B cell (primary cell): ENCODE measurements at regions not wholly inside any gene's neighbourhood (a gene's known extent, or its start where the extent isn't known, plus 50 kb on each side); places are given as distances from the start of the nearest gene placed in this dataset.

ENCODE experiments used
- ATAC-seq: fragments of 200-7000 bp; cut with Tn5 transposase; one replicate; pipeline ENCODE4 v1.10.0; 2021; ENCODE audit warnings: low read depth, mild to moderate bottlenecking, moderate number of reproducible peaks, moderate library complexity
- CTCF ChIA-PET: fragments of 350-600 bp; sonication (Branson Sonifier 250); formaldehyde crosslinking; loops from one replicate; lab custom pipeline; 2021; ENCODE audit warnings: antibody characterized with exemption, inconsistent platforms; lab: Charles Lee
- POLR2A ChIA-PET: fragments of 350-600 bp; sonication (Branson Sonifier 250); formaldehyde crosslinking; loops from one replicate; lab custom pipeline; 2021; ENCODE audit warnings: antibody characterized with exemption; lab: Charles Lee
- DNase-seq: peaks from one replicate; pipeline ENCODE4 v3.0.0; 2013
- H2AFZ ChIP-seq: 2 replicates; pipeline ENCODE4 v1.6.1; 2012; ENCODE audit warnings: mild to moderate bottlenecking, low read depth, low read length; ENCODE audit not compliant: insufficient read depth, poor library complexity, severe bottlenecking
- H3K27ac ChIP-seq, 2 donors: 1 replicate in 1 of 2; 2 replicates in 1 of 2; pipeline ENCODE4 v1.5.1; 2012 to 2013; ENCODE audit warnings: low read length in 2 of 2, mild to moderate bottlenecking in 2 of 2, moderate library complexity in 1 of 2
- H3K27me3 ChIP-seq, 4 experiments: fragments of 200-600 bp in 1 of 4; sonication (generic) in 1 of 4; replicated peaks in 1 of 4; 1 replicate in 2 of 4; 2 replicates in 2 of 4; pipeline versions ENCODE4 v1.6.1 to v1.7.0; 2013 to 2016; ENCODE audit warnings: low read length in 3 of 4, mild to moderate bottlenecking in 2 of 4, mixed read lengths in 1 of 4, moderate library complexity in 1 of 4; ENCODE audit not compliant: insufficient read depth in 4 of 4, control insufficient read depth in 3 of 4; ENCODE audit errors: control extremely low read depth in 1 of 4
- H3K36me3 ChIP-seq, 2 experiments: replicated peaks in 1 of 2; 1 replicate in 1 of 2; 2 replicates in 1 of 2; pipeline versions ENCODE4 v1.6.1 to v1.7.1; 2013; ENCODE audit warnings: low read length in 1 of 2; ENCODE audit not compliant: insufficient read depth in 2 of 2, control insufficient read depth in 1 of 2; ENCODE audit errors: control extremely low read depth in 1 of 2, extremely low read depth in 1 of 2
- H3K4me1 ChIP-seq, 2 donors: fragments of 200-600 bp in 1 of 2; sonication (generic) in 1 of 2; 1 replicate in 1 of 2; 2 replicates in 1 of 2; pipeline versions ENCODE4 v1.5.1 to v1.6.1; 2013 to 2017; ENCODE audit warnings: low read length in 2 of 2; ENCODE audit not compliant: control insufficient read depth in 2 of 2, insufficient read depth in 2 of 2
- H3K4me2 ChIP-seq: replicated peaks from 2 replicates; pipeline ENCODE3; 2012; ENCODE audit warnings: mild to moderate bottlenecking, low read depth, low read length; ENCODE audit not compliant: poor library complexity, severe bottlenecking
- H3K4me3 ChIP-seq, 5 experiments: fragments of 200-600 bp in 1 of 5; sonication (generic) in 1 of 5; 1 replicate in 3 of 5; 2 replicates in 2 of 5; pipeline versions ENCODE4 v1.5.1 to v1.7.0; 2011 to 2016; ENCODE audit warnings: low read length in 4 of 5, mild to moderate bottlenecking in 4 of 5, low read depth in 2 of 5, control low read depth in 1 of 5, moderate library complexity in 1 of 5; ENCODE audit not compliant: insufficient read depth in 1 of 5; ENCODE audit errors: control extremely low read depth in 1 of 5, extremely low read depth in 1 of 5
- H3K79me2 ChIP-seq: fragments of 200-600 bp; sonication (generic); one replicate; pipeline ENCODE4 v1.6.0; 2016; ENCODE audit warnings: low read length; ENCODE audit not compliant: control insufficient read depth, insufficient read depth
- H3K9ac ChIP-seq: fragments of 200-600 bp; sonication (generic); 2 replicates; pipeline ENCODE4 v1.6.1; 2017; ENCODE audit warnings: mild to moderate bottlenecking, low read length, moderate library complexity
- H3K9me3 ChIP-seq, 3 donors: one replicate each; pipeline versions ENCODE4 v1.6.1 to v1.7.1; 2013; ENCODE audit warnings: low read length in 2 of 3; ENCODE audit not compliant: control insufficient read depth in 2 of 3, insufficient read depth in 1 of 3; ENCODE audit errors: control extremely low read depth in 1 of 3
- H4K20me1 ChIP-seq: 2 replicates; pipeline ENCODE4 v1.6.0; 2012; ENCODE audit warnings: mild to moderate bottlenecking, low read length; ENCODE audit not compliant: insufficient read depth, control insufficient read depth, poor library complexity, severe bottlenecking
- H3K27ac Mint-ChIP-seq: one replicate; pipeline ENCODE4 v1.8.0; 2021; ENCODE audit warnings: mixed read lengths
- H3K27me3 Mint-ChIP-seq: one replicate; pipeline ENCODE4 v1.8.0; 2021; ENCODE audit warnings: mixed read lengths
- H3K4me1 Mint-ChIP-seq: one replicate; pipeline ENCODE4 v1.8.0; 2021; ENCODE audit warnings: mixed read lengths
- H3K4me3 Mint-ChIP-seq: one replicate; pipeline ENCODE4 v1.8.0; 2021; ENCODE audit warnings: mixed read lengths
- H3K9me3 Mint-ChIP-seq: one replicate; pipeline ENCODE4 v1.8.0; 2022; ENCODE audit warnings: mixed read lengths; ENCODE audit not compliant: insufficient read depth
- CTCF ChIP-seq: fragments of 200-600 bp; IDR thresholded peaks from one replicate; pipeline ENCODE4 v1.8.0; 2022; ENCODE audit warnings: antibody characterized with exemption, mild to moderate bottlenecking
- EZH2 ChIP-seq: IDR thresholded peaks from 2 replicates; pipeline ENCODE4 v1.6.1; 2012; ENCODE audit warnings: borderline replicate concordance, low read depth, mild to moderate bottlenecking, moderate library complexity, low read length; ENCODE audit not compliant: insufficient read depth, poor library complexity, severe bottlenecking
- WGBS: methylation state at CpG from one replicate; pipeline ENCODE4 v1.1.5; 2013; ENCODE audit warnings: missing lambda C conversion rate; ENCODE audit not compliant: insufficient coverage; 5-methylcytosine and 5-hydroxymethylcytosine counted together
- intact Hi-C: fragments of 100-400 bp; cut with micrococcal nuclease; formaldehyde crosslinking; loops from one replicate; pipeline ENCODE4 v1.10.0; 2022

GRCh38 chr7:121450631-121451198 lies 54.6 kb upstream of the FAM3C start:
- TF ChIP-seq EZH2 (no peak), CTCF (no peak)
- POLR2A ChIA-PET, result interaction anchor here (0.7 kb wide), 1 partner anchor 12 kb away, joined by 3 read pairs; no protein-coding TSS in a partner anchor
- H3K27me3 Mint-ChIP-seq, result no peaks in the 10 kb centered on the region
- Histone ChIP-seq H3K4me2 (no peak overlapping the region), H3K27ac (peak overlapping the region in 1 of 2 donors; percentile 52), H3K36me3 (no peaks in the 10 kb centered on the region), H3K4me3 (no peak overlapping the region), H3K79me2 (no peaks in the 10 kb centered on the region), H3K27me3 (no peaks in the 10 kb centered on the region), H3K4me1 (peaks cover 6 to 12% of the 10 kb centered on the region in 2 donors), H4K20me1 (no peaks in the 10 kb centered on the region), H3K9ac (no peak overlapping the region), H3K9me3 (no peaks in the 10 kb centered on the region), H2AFZ (no peak overlapping the region)
- no peaks in the 10 kb centered on the region for H3K9me3 Mint-ChIP-seq
- H3K4me1 Mint-ChIP-seq, result peaks cover 14% of the 10 kb centered on the region
- WGBS, result no CpG with 5 or more reads among the region's 2 CpGs
- CTCF ChIA-PET, result interaction anchor here (1.2 to 1.7 kb wide), 2 partner anchors 10 to 12 kb away, joined by 3 to 6 read pairs; no protein-coding TSS in a partner anchor
- ATAC-seq (no peak), DNase-seq (no peak)
- peak overlapping the region; percentile 32 for H3K27ac Mint-ChIP-seq
- H3K4me3 Mint-ChIP-seq, result no peak overlapping the region
- intact Hi-C loops, result no loop called here

GRCh38 chr7:121449735-121450240 lies 53.7 kb upstream of the FAM3C start:
- TF ChIP-seq EZH2 (no peak), CTCF (no peak)
- H3K27me3 ChIP-seq, result no peaks in the 10 kb centered on the region
- WGBS, result no CpG with 5 or more reads among the region's 1 CpG
- Mint-ChIP-seq H3K4me1 (peaks cover 14% of the 10 kb centered on the region), H3K4me3 (no peak overlapping the region), H3K27ac (no peak overlapping the region), H3K27me3 (no peaks in the 10 kb centered on the region), H3K9me3 (no peaks in the 10 kb centered on the region)
- ChIA-PET CTCF (interaction anchor here (0.7 to 1.7 kb wide), 4 partner anchors 9 to 85 kb away, joined by 3 to 6 read pairs (median 3); no protein-coding TSS in a partner anchor), POLR2A (no interaction called here)
- no peak overlapping the region for H3K9ac ChIP-seq
- H3K79me2 ChIP-seq, result no peaks in the 10 kb centered on the region
- no peaks in the 10 kb centered on the region for H4K20me1 ChIP-seq
- H3K36me3 ChIP-seq, result no peaks in the 10 kb centered on the region
- peaks cover 6 to 12% of the 10 kb centered on the region in 2 donors for H3K4me1 ChIP-seq
- no peak overlapping the region for H3K27ac ChIP-seq
- intact Hi-C loops, result no loop called here
- H2AFZ ChIP-seq, result no peak overlapping the region
- DNase-seq (no peak), ATAC-seq (no peak)
- H3K4me2 ChIP-seq, result no peak overlapping the region
- no peaks in the 10 kb centered on the region for H3K9me3 ChIP-seq
- no peak overlapping the region for H3K4me3 ChIP-seq
